ENCODE measurements at regions not wholly inside any gene's neighbourhood (a gene's known extent, or its start where the extent isn't known, plus 50 kb on each side); places are given as distances from the start of the nearest gene placed in this dataset.

DNA sequence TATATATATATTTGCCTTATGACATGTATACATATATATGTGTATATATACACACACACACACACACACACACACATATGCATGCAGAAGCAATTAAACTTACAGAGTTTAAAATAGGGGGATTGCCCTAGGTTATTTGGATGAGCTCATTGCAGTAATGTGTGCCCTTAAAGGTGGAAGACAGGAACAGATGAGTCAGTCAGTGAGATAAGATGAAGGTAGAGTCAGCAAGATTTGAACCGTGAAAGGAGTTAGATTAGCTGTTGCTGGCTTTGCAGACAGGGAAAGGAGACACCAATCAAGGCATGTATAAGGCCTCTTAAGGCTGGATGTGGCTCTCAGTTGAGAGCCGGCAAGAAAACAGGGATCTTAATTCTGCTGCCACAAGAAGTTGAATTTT is 902.4 kb upstream of the RAG2 start:
- no peaks in the 10 kb centered on the region for H3K36me3 ChIP-seq (ENCODE audit: insufficient read depth, low read length)
- H2AFZ ChIP-seq (ENCODE audit: low read depth, low read length), result no peak overlapping the region
- H3K9me3 ChIP-seq (ENCODE audit: low read length), result no peaks in the 10 kb centered on the region
- no peaks in the 10 kb centered on the region for H3K27me3 ChIP-seq (ENCODE audit: insufficient read depth, low read length)
- no peaks in the 10 kb centered on the region for H3K4me1 ChIP-seq (ENCODE audit: insufficient read depth, low read length)
- no peak overlapping the region for H3K4me3 ChIP-seq (ENCODE audit: low read length)

DNA sequence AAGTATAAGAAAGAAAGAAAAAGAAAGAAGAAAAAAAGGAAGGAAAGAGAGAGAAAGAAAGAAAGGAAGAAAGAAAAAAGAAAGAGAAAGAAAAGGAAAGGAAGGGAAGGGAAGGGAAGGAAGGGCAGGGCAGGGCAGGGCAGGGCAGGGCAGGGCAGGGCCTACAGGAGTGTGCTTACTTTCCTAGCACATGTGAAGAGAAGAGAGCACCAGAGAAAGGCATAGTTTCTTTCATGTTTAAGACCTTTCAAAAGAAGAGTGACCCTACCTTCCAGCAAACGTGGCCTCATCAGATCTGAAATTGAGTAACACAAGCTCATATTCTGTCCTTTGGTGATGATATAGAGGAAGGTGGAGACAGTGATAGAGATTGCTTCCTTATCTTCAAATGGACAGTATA is 899.3 kb upstream of the RAG2 start:
- no peaks in the 10 kb centered on the region for H3K27me3 ChIP-seq (ENCODE audit: insufficient read depth, low read length)
- H3K9me3 ChIP-seq (ENCODE audit: low read length), result no peaks in the 10 kb centered on the region
- no peaks in the 10 kb centered on the region for H3K4me1 ChIP-seq (ENCODE audit: insufficient read depth, low read length)
- H3K36me3 ChIP-seq (ENCODE audit: insufficient read depth, low read length), result no peaks in the 10 kb centered on the region
- H2AFZ ChIP-seq (ENCODE audit: low read depth, low read length), result no peak overlapping the region
- H3K4me3 ChIP-seq (ENCODE audit: low read length), result no peak overlapping the region

DNA sequence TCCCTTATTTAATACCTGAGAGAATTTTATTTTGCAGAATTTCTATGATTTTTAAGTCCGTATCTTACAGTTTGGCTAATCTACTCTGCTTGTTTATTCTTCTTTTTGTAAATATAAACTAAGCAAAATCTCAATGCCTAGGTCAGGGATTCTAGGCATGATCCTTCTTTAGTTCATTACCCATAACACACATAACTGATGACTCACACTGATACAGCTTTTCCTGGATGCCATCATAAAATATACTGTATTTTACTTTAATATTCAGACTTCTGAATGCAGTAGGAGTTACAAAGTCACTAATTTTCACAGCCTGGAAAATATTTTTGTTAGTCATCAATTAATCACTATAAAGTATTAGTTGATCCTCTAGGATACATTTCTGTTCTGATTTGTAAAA is 898.2 kb upstream of the RAG2 start:
- Histone ChIP-seq H3K9me3 (ENCODE audit: low read length) (no peaks in the 10 kb centered on the region), H2AFZ (ENCODE audit: low read depth, low read length) (no peak overlapping the region)

DNA sequence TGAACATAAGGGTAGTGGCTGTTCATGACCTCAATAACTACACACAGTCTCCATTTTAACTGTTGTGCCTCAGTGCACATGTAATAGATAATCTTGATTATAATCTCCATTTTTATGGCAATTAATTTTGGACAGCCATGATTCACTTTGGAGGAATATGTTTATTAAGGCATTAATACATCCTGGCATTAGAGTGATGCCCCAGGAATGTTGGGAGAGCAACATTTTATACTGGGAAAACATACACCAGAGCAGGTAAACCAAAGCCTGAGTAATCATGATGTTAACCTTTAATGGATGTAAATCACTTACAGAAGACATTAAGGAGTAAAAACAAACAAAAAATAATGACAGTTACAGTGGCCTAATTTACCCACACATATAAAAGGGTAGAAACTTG is 886.3 kb upstream of the RAG2 start:
- H3K4me1 ChIP-seq (ENCODE audit: insufficient read depth, low read length), result no peaks in the 10 kb centered on the region
- H3K4me3 ChIP-seq (ENCODE audit: low read length), result no peak overlapping the region

More for the DNA sequence above, 898.2 kb upstream of the RAG2 start:
- Histone ChIP-seq H3K4me1 (ENCODE audit: insufficient read depth, low read length) (no peaks in the 10 kb centered on the region), H3K4me3 (ENCODE audit: low read length) (no peak overlapping the region), H3K36me3 (ENCODE audit: insufficient read depth, low read length) (no peaks in the 10 kb centered on the region), H3K27me3 (ENCODE audit: insufficient read depth, low read length) (no peaks in the 10 kb centered on the region)

DNA sequence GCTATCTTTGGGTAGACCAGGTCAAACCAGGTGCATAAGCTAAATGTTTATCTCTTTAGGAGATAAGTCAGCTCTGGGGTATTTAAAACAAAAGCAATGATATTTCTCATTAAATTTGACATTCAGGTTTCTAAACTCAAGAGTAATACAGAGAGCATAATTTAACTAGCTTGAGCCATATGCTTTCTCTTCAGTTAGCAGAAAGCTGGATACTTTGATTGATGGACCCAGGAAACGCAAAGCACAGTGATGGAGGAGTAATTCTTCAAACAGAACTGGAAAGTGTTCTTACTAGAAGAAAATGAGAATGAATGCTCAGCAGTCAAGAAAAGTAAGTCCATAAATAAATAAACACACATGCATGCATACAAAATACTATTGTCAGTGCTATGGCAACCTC is 885.7 kb upstream of the RAG2 start:
- no peaks in the 10 kb centered on the region for H3K4me1 ChIP-seq (ENCODE audit: insufficient read depth, low read length)
- no peaks in the 10 kb centered on the region for H3K36me3 ChIP-seq (ENCODE audit: insufficient read depth, low read length)
- H3K9me3 ChIP-seq (ENCODE audit: low read length), result no peaks in the 10 kb centered on the region
- no peaks in the 10 kb centered on the region for H3K27me3 ChIP-seq (ENCODE audit: insufficient read depth, low read length)
- H3K4me3 ChIP-seq (ENCODE audit: low read length), result no peak overlapping the region
- no peak overlapping the region for H2AFZ ChIP-seq (ENCODE audit: low read depth, low read length)

More for the DNA sequence above, 886.3 kb upstream of the RAG2 start:
- Histone ChIP-seq H3K27me3 (ENCODE audit: insufficient read depth, low read length) (no peaks in the 10 kb centered on the region), H3K9me3 (ENCODE audit: low read length) (no peaks in the 10 kb centered on the region), H2AFZ (ENCODE audit: low read depth, low read length) (no peak overlapping the region), H3K36me3 (ENCODE audit: insufficient read depth, low read length) (no peaks in the 10 kb centered on the region)

DNA sequence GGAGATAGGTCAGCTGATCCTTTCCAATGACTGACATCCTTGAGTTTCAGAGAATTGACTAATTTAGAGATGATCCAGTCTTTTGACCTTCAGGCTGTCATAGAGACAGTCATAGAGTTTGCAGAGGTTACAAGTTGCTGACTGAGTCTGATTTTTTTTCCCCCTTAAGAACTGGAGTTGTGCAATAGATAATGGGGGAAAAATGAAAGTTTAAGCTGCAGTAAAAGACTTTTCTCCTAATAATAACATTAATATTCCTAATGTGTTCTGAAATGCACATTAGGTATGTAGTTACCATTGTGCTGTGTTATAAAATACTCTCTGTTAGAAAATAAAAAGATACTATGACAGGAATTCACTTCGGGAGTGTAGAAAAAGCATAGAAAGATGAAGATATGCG is 876.9 kb upstream of the RAG2 start:
- Histone ChIP-seq H3K36me3 (ENCODE audit: insufficient read depth, low read length) (no peaks in the 10 kb centered on the region), H3K4me1 (ENCODE audit: insufficient read depth, low read length) (no peaks in the 10 kb centered on the region), H3K9me3 (ENCODE audit: low read length) (no peaks in the 10 kb centered on the region), H3K4me3 (ENCODE audit: low read length) (no peak overlapping the region), H2AFZ (ENCODE audit: low read depth, low read length) (no peak overlapping the region), H3K27me3 (ENCODE audit: insufficient read depth, low read length) (no peaks in the 10 kb centered on the region)

DNA sequence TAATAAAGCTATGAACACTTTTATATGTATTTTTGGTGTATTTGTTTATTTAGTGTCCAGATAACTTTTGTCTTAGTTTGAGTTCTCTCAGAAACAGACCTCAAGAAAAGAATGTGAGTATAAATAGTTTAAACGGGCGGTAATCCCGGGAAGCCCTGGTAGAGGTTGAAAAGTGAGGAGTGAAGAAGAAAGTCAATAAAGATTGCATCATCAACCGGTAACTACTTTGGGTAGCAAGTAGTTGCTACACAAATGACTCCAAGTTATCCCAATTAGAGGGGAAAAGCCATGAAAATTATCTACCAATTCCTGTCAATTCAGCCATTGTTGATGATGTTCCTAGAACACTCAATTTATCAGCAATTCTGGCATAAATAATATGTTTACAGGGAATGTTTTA is 870.3 kb upstream of the RAG2 start:
- no peaks in the 10 kb centered on the region for H3K9me3 ChIP-seq (ENCODE audit: low read length)
- no peaks in the 10 kb centered on the region for H3K4me1 ChIP-seq (ENCODE audit: insufficient read depth, low read length)
- H3K4me3 ChIP-seq (ENCODE audit: low read length), result no peak overlapping the region
- no peaks in the 10 kb centered on the region for H3K36me3 ChIP-seq (ENCODE audit: insufficient read depth, low read length)
- H3K27me3 ChIP-seq (ENCODE audit: insufficient read depth, low read length), result no peaks in the 10 kb centered on the region
- H2AFZ ChIP-seq (ENCODE audit: low read depth, low read length), result no peak overlapping the region

DNA sequence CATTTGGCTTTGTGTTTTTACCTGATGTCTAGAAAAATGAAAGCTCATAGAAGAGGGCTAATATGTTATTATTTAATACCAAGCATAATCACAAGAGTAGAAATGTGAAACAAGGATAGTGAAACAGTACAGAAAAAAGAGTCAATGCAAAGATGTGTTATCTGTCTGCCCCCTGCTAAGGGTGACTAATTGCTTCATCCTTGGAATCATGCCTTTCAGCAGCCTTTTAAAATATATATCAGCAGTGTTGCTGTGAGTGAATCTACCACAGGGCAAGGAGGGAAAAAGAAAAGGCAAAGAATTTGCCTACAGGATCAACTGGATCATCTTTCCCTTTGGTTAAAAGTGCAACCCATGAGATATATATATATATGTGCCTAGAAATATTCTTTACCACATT is 867.2 kb upstream of the RAG2 start:
- no peaks in the 10 kb centered on the region for H3K9me3 ChIP-seq (ENCODE audit: low read length)
- no peaks in the 10 kb centered on the region for H3K36me3 ChIP-seq (ENCODE audit: insufficient read depth, low read length)
- no peak overlapping the region for H3K4me3 ChIP-seq (ENCODE audit: low read length)
- no peaks in the 10 kb centered on the region for H3K27me3 ChIP-seq (ENCODE audit: insufficient read depth, low read length)
- H2AFZ ChIP-seq (ENCODE audit: low read depth, low read length), result no peak overlapping the region
- H3K4me1 ChIP-seq (ENCODE audit: insufficient read depth, low read length), result no peaks in the 10 kb centered on the region

DNA sequence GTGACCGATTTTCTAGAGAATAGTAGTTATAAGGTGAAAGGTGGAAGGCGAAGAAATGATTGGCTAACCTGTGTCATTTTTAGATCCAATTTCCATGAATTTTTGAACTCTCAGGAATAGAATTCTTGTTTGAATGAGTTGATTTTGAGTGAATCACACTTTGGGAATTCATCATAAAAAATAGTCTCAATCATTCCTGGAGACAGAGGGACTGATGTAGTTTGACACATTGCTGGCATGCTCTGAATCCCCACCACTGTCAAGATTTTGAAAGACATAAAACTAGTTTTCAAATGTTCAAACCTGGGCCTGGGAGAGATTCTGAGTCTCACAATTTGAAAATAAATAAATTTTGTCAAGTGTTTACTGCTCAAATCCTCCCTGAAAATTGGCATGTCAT is 861.4 kb upstream of the RAG2 start:
- Histone ChIP-seq H3K4me3 (ENCODE audit: low read length) (no peak overlapping the region), H3K27me3 (ENCODE audit: insufficient read depth, low read length) (no peaks in the 10 kb centered on the region), H3K9me3 (ENCODE audit: low read length) (no peaks in the 10 kb centered on the region), H2AFZ (ENCODE audit: low read depth, low read length) (no peak overlapping the region), H3K36me3 (ENCODE audit: insufficient read depth, low read length) (no peaks in the 10 kb centered on the region), H3K4me1 (ENCODE audit: insufficient read depth, low read length) (no peaks in the 10 kb centered on the region)

DNA sequence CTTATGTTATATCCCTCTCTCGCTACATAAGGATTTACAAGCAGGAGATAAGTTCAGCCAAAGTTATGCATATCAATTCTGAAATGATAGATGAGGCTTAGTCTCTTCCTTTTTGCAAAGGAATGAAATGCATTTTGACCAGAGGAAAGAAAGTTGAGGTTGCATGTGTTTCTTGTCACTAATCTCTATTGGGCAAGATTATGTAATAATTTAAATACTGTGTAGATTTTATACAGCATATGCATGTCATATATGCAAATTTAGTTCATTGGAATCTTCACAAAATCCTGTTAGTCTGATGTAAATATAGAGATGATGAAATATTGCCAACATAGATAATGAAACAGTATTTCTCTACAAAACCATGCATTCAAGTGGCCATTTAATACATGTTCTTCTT is 858.7 kb upstream of the RAG2 start:
- Histone ChIP-seq H3K27me3 (ENCODE audit: insufficient read depth, low read length) (no peaks in the 10 kb centered on the region), H3K4me3 (ENCODE audit: low read length) (no peak overlapping the region), H3K4me1 (ENCODE audit: insufficient read depth, low read length) (no peaks in the 10 kb centered on the region), H2AFZ (ENCODE audit: low read depth, low read length) (no peak overlapping the region), H3K9me3 (ENCODE audit: low read length) (no peaks in the 10 kb centered on the region), H3K36me3 (ENCODE audit: insufficient read depth, low read length) (no peaks in the 10 kb centered on the region)

DNA sequence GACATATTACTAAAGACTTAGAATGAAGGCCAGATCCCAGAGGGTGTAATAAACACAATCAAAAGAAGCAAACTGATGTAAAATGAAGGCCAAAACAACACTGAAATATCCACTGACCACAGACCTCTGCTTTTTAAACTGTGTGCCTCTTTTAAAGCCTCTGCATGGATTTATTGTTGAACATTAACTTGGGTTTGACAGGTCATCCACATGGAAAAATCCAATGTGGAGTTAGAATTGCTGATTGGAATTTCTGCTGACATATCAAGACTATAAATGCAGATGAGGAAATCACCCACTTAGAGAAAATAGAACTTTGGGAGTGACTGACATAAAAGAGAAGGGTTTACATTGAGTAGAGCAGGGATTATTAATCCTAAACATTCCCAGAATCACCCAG is 853.9 kb upstream of the RAG2 start:
- H3K36me3 ChIP-seq (ENCODE audit: insufficient read depth, low read length), result no peaks in the 10 kb centered on the region
- no peaks in the 10 kb centered on the region for H3K9me3 ChIP-seq (ENCODE audit: low read length)
- H3K4me3 ChIP-seq (ENCODE audit: low read length), result no peak overlapping the region
- no peaks in the 10 kb centered on the region for H3K27me3 ChIP-seq (ENCODE audit: insufficient read depth, low read length)
- H2AFZ ChIP-seq (ENCODE audit: low read depth, low read length), result no peak overlapping the region
- no peaks in the 10 kb centered on the region for H3K4me1 ChIP-seq (ENCODE audit: insufficient read depth, low read length)

DNA sequence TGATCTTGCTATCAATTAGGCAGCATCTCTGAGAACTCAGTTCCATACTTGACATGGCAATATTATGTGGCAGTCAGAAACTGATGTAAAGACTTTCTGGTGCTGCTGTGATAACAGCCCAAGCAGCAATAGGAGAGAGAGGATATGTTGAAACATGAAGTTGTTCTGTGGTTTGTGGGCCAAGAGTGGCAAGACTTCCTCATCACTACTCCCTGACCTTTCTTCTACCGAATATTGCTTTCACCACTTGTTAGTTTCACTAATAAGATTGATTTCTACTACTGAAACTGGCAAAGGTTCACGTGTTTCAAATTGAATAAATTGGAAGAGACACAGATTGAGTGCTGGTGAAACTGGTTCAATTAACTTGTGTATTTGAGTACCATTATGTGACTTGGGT is 852.6 kb upstream of the RAG2 start:
- Histone ChIP-seq H2AFZ (ENCODE audit: low read depth, low read length) (no peak overlapping the region), H3K27me3 (ENCODE audit: insufficient read depth, low read length) (no peaks in the 10 kb centered on the region), H3K36me3 (ENCODE audit: insufficient read depth, low read length) (no peaks in the 10 kb centered on the region)

DNA sequence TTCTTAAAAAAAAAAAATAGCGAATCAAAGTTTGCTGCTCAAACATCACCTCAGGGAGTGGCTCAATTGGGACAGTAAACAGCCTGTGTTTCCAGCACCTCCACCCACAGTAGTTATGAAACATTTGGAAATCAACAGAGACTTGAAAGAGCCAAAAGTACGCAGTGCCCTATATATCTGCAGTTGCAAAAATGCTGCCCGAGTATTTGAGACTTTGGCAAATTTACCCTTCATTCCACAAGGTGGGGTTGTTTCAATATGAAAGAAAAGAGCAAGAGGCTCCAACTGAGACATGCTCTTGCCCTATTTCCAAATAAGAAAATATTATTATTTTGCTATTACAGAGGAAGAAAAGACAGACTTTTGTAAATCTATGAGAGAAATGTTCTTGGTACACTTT is 851.1 kb upstream of the RAG2 start:
- Histone ChIP-seq H3K4me3 (ENCODE audit: low read length) (no peak overlapping the region), H2AFZ (ENCODE audit: low read depth, low read length) (no peak overlapping the region), H3K36me3 (ENCODE audit: insufficient read depth, low read length) (no peaks in the 10 kb centered on the region), H3K4me1 (ENCODE audit: insufficient read depth, low read length) (no peaks in the 10 kb centered on the region), H3K9me3 (ENCODE audit: low read length) (no peaks in the 10 kb centered on the region), H3K27me3 (ENCODE audit: insufficient read depth, low read length) (no peaks in the 10 kb centered on the region)

More for the DNA sequence above, 852.6 kb upstream of the RAG2 start:
- Histone ChIP-seq H3K4me1 (ENCODE audit: insufficient read depth, low read length) (no peaks in the 10 kb centered on the region), H3K9me3 (ENCODE audit: low read length) (no peaks in the 10 kb centered on the region), H3K4me3 (ENCODE audit: low read length) (no peak overlapping the region)

DNA sequence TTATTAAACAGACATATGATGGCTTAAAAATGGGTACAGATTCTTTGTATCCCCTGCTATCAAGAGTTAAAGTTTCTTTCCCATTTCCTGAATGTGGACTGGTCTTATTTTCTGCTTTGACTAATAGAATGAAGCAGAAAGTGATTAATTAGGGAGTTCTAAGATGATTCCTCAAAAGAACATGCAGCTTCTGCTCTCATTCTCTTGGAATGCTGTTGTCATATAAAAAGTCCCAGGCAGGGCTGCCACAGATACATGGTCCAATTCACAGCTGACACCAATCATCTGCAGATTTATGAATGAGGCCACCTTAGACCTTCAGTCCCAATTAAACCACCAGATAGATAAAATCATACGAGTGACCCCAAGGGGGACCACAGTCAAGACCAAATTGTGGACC is 844.5 kb upstream of the RAG2 start:
- Histone ChIP-seq H3K27me3 (ENCODE audit: insufficient read depth, low read length) (no peaks in the 10 kb centered on the region), H3K9me3 (ENCODE audit: low read length) (no peaks in the 10 kb centered on the region), H3K36me3 (ENCODE audit: insufficient read depth, low read length) (no peaks in the 10 kb centered on the region), H2AFZ (ENCODE audit: low read depth, low read length) (no peak overlapping the region), H3K4me3 (ENCODE audit: low read length) (no peak overlapping the region), H3K4me1 (ENCODE audit: insufficient read depth, low read length) (no peaks in the 10 kb centered on the region)
